Hepatic stellate cell (primary cell): ENCODE measurements at regions not wholly inside any gene's neighbourhood (a gene's known extent, or its start where the extent isn't known, plus 50 kb on each side); places are given as distances from the start of the nearest gene placed in this dataset.
"Not testable (repeated sequence)": the region's sequence is repeated elsewhere in the genome, so short reads cannot be mapped to it uniquely, and the experiment has no call there.

Experiments used
- DNase-seq: peaks from one replicate; pipeline ENCODE4 v3.0.0; 2011; ENCODE audit warnings: low spot score

DNA sequence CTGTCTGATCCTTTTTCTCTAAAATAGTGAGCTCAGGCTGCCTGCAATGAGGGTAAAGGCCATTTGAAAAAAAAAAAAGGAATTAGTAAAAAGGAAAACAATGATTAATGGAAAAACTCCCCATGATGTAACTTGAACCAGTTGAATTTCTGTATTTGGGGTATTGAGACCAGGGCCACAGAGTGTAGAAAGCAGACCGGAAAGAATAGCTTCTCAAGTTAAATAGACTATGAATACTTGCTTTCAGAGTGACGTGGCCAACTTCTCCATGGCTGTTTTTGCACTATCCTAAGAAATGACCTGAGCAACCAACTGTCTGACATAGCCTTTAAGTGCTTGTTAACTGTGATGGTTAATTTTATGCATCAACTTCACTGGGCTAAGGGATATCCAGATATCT is 222.1 kb upstream of the INTU start:
- no peak for DNase-seq

DNA sequence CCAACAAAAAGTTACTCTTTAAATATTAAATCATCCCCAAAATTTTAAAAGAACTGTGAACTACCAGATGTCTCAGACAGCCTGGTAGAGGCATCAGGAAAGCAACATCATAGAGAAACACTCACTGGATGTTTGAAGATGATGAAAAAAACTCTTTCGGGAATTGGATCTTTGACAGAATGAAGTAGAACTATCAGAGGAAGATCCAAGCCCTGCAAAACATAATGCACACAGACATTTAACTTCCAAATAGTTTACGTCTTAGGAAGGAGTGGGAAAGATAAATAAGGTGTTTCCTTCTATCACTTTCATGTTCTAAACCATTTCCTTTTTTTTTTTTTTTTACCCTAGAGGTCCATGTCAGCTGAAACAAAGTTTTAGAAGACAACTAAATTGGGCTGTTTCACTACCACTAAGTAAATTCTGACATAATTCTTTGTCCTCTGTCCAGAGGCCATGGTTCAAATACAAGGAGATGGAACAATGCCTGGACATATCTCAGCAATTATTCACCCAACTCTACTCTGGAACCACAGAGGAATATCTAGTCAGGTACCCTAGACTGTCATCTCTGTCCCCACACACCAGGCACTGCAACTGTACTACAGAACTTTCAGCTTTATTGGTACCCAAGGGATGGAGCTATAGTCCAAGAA is 217.7 kb upstream of the INTU start:
- DNase-seq, result no peak

DNA sequence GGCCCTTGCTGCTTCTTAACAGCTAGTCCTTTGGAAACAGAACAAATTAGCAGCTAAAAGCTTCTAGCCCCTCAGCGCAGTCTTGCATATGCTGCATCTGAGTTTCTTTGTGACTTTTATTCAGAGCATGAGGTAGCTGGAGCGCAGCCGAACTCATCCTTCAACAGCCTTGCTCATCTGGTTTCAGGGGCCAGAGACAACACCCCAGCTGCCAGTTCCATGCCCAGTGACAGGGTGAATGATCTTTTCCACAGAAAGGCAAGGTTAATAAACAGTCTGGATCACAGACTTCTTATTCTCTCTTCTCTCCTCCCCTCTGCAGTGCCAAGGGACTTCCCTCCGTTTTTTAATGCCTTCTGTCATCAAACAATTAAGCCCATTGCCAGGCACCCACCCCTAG is 216.6 kb upstream of the INTU start:
- no peak for DNase-seq

DNA sequence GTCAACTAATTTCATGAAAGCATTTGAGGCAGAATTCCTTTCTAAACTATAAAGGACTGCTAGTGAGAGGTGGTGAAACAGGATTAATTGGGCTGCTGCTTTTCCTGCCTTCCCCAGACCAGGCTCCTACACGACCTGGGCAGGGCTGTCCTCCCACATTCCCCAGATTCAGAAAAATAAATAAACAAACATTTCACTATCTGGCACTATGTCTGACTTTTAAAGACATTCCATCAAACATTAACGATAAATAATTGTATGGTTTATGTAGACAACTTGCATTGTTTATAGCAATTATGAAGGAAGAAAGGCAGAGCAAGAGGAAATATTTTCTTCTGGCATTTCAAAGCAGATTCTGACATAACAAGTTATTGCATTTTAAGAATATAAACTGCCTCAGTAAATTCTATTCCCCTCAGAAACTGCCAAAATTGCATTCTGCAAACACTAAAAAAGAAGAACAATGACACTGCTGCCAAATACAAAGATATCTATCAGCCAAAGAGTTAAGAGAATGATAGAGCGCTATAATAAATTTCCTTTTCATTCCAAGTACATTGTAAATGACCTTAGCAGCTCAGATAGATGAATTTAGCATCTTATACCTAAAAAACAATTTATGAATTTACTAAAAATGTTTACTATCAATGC is 214.7 kb upstream of the INTU start:
- no peak for DNase-seq

DNA sequence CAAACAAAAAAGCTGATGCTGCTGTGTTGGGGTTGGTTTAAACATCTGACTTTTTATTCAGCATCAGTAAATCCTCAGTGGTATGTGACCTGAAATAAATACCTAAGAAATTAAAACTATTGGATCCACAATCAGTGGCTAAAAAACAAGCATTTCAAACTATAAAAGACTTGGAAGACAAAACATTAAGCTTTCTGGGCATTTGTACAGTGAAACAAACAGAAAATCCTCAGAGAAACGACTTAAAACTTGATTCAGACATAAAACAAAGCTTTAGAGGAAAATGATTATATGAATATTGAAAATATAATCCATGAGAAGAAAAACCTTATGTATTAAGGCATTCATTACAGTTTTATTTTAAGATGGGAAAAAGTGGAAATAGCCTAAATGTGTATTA is 213.3 kb upstream of the INTU start:
- no peak for DNase-seq

DNA sequence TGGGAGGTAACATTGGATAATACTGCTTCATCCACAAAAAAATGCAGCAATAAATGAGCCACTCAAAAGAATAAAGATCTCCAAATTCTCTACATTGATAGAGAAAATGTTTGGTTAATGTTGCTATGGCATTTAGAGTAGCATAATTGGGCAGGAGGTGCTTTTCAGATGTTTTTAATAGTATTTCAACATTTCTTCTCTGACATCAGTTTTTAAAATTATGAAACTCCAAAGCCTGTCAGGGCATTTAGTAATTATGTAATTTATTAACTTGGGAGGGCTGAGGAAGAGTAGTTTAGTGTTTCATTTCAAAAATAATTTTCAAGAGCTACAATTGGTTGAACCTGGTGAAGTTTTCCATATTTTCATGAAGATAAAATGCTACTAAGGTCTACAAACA is 211.3 kb upstream of the INTU start:
- no peak for DNase-seq

DNA sequence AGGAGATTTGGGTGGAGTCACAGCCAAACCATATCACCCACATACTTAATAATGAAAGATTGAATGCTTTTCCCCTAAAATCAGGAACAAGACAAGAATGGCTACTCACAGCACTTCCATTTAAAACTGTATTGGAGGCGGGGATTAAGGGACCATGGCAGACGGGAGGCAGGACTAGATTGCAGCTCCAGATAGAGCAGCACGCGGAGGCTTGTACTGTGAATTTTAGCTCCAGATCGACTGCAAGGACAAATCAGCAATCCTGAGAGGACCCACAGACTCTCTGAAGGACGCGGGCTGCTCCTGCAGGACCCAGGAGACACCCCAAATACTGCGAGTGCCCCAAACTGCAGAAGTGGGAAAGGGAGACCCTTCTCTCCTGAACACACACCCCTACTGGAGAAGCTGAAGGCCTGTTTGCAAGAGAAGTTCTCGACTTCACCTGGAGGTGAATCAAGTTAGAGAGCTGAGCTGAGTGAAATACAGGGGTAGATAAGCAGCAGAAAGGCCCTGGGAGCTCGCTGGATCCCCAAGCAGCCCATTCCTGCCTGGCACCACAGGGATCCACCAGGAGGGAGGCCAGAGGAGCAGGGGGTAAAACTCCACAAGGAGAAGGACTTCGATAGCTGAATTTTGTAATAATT is 207.4 kb upstream of the INTU start:
- no peak for DNase-seq

DNA sequence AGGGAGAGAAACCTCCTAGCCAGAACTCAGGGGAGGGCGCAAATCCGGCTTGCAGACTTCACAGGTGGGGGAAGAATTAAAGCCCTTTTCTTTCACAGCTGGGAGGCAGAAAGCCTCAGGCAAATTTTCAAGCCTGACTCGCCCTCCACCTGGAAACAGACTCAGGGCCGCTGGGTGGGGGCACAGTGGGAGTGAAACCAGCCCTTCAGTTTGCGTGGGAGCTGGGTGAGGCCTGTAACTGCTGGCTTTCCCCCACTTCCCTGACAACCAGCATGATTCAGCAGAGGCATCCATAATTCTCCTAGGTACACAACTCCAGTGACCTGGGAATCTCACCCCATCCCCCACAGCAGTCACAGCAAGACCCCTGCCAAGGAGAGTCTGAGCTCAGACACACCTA is 206.9 kb upstream of the INTU start:
- DNase-seq, result no peak

DNA sequence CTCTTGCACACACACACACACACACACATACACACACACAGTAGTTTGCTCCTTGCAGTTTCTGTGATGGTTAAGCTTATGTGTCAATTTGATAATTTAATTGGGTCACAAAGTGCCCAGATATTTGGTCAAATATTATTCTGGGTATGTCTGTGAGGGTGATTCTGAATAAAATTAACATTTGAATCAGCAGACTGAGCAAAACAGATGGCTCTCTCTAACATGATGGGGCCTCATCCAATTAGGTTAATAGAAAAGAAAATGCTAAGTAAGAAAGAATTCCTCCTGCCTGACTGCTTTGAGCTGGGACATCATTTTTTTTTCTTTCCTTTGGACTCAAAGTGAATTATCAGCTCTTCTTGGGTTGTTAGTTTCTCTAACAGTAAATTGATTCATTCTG is 191.2 kb upstream of the INTU start:
- DNase-seq, result no peak

DNA sequence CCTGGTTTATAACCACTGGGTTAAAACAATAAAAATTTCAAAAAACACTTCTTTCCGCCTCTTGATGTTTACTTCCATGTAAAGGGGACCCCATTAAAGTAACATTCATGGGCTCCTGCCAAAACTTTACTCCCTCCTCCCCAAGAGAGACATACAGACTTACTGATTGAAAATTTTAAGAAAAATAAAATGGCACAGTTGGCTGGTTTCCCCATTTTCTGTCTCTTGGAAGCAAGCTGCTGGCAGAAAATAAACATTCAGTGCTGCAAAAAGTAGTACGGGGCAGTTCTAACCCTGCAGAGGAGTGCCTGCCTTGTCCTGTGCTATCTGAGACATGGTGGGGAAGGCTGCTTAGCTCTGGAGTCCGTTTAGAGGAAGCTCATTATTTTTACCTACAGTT is 187.3 kb upstream of the INTU start:
- no peak for DNase-seq

DNA sequence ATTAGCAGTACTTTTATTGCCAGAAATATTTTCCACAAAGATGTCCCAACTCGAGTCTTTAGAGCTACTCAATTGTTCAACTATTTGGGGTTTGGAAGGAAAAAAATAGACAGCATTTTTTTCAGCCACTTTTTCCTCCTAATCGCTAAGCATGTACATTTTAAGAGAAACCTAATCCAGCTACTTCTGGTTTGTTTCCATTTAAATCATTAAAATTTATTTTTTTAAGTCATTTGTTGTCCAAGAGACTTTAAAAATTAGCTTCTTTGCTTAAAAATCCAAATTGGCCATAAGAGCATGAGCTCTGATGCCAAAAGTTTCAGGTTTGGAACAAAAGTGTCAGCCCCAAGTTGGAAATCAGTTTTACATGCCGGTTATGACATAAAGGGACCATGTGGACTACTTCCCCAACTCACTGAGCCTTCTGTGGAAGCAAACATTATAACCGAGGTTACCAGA is 186.3 kb upstream of the INTU start:
- DNase-seq, result no peak

DNA sequence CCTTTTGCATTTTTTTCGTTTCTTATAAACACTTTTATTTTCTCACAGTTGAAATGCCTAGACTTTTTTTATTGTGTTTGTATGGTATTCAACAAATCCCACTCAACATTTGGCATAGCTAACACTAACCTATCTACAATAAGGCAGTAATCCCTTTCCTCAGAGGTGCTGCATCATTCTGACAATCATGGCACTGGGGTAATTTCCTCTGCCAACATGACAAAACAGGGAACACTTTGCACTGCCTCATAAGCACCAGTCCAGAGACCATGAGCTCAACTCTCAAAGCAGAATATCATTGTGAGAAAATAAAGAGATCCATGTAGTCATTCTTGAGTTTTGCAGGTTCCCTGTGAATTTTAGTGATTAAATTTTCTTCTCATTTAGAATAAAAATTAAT is 183.8 kb upstream of the INTU start:
- no peak for DNase-seq

DNA sequence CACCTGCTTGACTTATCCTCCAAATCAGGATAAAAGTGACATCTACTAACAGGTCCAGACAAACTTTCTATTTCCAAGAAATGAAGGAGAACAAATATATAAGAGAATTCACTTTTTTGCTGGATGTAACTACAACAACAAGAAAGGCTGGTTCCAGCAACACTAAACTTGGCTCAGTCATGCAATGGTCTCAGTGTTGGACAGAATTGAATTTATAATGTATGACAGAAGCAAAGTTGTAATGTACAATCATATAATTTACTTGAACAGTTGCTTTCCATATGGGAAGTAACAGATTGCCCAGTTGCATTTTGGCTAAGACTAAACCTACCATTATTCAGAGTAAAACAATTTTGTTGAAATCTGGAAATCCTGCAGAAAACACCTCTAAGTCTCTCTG is 183.3 kb upstream of the INTU start:
- DNase-seq, result no peak

DNA sequence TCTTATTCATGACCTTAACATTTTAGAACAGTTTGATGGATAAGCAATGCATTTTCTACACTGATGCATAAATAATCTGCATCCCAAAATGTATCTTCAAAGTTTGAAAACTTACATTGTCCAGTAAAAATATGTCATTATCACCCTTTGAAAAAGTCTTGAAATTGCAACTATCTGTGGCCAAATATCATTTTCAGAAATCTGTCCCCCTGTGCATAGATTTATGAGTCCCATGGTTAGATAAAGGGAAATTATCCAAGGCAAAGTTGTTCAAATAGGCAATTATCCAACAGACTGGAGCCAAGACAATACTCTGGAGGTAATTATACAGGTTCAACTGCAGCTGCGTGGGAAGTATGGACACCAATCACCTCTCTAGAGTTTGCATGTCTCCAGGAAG is 182.5 kb upstream of the INTU start:
- no peak for DNase-seq

DNA sequence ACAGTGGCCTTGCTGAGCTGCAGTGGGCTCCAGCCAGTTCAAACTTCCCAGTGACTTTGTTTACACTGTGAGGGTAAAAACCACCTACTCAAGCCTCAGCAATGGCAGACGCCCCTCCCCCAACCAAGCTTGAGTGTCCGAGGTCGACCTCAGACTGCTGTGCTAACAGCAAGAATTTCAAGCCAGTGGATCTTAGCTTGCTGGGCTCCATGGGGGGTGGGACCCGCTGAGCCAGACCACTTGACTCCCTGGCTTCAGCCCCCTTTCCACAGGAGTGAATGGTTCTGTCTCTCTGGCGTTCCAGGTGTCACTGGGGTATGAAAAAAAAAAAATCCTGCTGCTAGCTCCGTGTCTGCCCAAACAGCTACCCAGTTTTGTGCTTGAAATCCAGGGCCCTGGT is 168.9 kb upstream of the INTU start:
- no peak for DNase-seq

DNA sequence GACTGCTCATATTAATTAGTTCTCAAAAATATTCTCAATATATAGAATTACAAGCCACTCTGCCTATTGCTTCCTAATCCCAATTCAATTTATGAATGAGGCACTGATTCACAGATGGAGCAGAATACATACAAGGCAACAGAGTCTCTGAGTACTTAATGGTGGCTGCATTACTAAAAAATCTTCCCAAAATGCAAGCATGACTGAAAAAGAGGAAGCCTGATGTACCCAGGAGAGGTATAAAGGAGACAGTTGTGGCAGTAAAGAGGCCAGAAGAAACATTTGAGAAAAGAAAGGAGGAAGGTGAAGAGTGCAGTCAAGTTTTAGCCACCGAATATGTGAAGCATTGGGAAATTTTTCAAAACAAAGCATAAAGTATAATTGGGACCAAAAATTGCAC is 163.2 kb upstream of the INTU start:
- DNase-seq, result no peak

DNA sequence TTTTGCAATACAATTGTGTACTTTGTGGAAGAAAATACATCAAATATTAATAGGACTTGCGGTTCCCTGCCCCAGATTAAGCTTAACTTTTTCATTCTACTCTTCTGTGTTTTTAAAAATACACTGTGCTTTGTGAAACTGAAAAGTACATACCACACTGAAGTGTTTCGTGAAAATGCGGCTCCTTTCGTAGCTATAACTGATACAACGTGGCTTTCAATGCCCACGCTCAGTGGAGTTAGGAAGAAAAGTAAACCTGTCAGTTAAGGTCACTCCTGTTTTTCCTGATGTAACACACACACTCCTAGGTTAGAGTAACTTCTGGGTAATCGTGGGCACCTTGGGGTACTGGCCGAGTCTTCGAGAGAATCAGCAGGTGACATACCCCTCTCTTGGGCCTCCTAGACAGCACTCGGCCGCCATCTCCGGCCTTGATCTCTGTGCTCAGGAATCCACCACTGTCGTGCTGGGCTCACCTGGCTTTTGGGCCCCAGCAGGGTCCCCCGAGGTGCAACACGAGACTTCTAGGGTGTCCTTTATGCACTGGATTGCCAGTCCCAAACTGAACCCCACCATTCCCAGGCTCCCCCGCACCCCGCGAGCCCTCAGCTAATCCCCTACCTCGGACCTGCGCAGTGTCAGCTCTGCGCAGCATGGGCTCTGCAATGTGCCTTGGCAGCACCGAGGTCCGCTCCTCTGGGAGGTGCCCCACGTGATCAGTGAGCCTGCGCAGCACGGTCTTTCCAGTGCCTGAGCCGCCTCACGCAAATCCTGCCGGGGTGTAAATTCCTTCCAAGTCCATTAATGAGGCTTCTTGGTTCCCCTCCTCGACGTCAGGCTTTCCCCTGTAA is 162.6 kb upstream of the INTU start:
- DNase-seq, result no peak

DNA sequence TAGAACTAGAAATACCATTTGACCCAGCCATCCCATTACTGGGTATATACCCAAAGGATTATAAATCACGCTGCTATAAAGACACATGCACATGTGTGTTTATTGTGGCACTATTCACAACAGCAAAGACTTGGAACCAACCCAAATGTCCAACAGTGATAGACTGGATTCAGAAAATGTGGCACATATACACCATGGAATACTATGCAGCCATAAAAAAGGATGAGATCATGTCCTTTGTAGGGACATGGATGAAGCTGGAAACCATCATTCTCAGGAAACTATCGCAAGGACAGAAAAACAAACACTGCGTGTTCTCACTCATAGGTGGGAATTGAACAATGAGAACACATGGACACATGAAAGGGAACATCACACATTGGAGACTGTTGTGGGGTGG is 154.5 kb upstream of the INTU start:
- not testable (repeated sequence) for DNase-seq

DNA sequence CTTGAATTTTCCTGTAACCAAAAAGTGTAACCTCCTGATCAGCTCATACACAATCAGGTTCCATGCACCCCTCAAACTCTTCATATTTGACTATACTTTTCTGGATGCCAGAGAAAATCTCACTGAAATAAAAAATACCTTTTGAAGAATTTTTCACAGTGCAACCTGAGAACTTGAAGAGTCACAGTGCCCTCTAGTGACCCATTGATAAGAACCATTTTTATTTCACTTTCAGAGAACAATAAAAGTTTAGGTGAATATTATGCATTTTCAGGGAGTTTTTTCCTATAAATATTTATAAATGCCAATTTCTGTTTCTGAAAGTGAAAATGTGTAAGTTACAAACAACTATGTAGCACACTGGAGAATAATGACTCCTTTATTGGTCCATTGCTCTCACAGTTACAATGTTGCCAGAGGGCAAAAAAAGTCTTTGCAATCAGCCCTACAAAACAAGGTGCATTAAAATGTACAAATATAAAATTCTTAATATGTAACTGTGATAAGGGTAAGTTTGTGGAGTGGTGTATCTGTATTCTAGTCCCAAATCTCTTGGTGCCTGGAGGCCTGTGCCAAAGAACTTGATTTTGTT is 153.6 kb upstream of the INTU start:
- peak; percentile 0 for DNase-seq

DNA sequence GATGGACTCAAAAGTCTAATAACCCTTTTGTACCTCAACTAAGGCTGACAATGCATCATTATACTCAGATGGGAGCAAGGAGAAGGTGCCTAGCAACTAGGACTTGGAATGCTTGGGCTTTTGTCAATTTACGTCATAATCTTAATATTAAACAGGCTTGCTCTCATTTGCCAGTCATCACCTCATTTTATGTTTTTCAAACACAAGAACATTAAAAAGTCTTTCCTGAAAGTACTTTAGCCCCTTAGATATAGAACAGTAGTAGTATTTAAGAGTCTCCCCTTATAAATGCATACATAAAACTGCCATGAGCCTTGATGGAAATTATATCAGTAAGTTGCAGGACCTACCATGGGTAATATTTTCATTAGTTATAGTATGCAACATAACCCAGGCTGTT is 150.7 kb upstream of the INTU start:
- DNase-seq, result no peak

DNA sequence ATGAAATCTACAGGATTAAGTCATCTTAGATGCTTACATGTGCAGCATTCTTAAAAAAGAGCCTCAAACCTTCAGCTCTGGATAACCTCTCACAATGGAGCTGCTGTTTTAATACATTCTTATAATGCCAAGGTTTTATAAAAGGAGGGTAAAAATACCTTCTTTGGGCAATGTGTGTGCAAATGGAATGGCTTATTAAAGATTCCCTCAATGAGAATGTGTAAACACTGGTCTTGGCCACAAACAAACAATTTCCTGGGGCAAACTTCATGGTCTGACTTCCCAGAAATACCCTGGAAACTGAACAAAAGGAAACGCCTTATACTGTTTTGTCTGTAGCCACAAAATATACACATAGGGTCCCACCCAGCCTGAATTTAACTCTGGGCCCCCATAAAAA is 148.6 kb upstream of the INTU start:
- DNase-seq, result no peak

DNA sequence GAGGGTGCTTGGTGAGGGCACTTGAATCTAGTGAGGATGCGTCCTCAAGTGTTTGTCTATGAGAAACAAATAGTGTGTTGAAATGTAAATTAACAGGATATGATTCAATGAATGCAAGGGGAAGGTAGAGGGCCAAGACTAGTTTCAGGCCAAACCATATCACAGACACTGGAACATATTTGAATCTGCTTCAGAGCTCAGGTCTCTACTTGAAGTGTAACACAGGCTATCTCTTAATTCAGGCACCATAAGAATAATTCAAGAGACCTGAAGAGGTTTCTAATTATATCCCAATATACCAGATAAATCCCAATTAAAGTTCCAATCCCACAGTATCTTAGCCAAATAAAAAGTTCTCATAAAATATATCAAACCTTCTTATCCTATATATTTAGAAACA is 146.5 kb upstream of the INTU start:
- no peak for DNase-seq
